Endothelial cell of hepatic sinusoid (primary cell): ENCODE measurements at regions not wholly inside any gene's neighbourhood (a gene's known extent, or its start where the extent isn't known, plus 50 kb on each side); places are given as distances from the start of the nearest gene placed in this dataset.
"Not testable (repeated sequence)": the region's sequence is repeated elsewhere in the genome, so short reads cannot be mapped to it uniquely, and the experiment has no call there.

ENCODE experiments used
- in situ Hi-C: cut with HindIII; loops from 2 replicates; pipeline ENCODE4 v1.10.0; 2017; ENCODE audit warnings: low sequenced_read_pairs

DNA sequence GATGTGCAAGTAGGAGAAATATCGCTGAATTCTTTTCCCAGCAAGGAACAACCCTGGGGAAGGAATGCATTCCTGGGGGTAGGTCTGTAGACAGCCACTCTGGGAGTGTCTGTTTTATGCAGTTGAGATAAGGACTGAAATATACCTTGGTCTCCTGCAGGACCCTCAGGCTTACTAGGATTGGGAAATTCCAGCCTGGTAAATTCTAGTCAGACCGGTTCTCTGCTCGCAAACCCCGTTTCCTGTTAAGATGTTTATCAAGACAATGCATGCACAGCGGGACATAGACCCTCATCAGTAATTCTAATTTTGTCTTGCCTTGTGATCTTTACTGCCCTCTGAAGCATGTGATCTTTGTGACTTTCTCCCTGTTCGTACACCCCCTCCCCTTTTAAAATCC, 839.0 kb downstream of the REEP3 start:
- in situ Hi-C loops: not testable (repeated sequence)

DNA sequence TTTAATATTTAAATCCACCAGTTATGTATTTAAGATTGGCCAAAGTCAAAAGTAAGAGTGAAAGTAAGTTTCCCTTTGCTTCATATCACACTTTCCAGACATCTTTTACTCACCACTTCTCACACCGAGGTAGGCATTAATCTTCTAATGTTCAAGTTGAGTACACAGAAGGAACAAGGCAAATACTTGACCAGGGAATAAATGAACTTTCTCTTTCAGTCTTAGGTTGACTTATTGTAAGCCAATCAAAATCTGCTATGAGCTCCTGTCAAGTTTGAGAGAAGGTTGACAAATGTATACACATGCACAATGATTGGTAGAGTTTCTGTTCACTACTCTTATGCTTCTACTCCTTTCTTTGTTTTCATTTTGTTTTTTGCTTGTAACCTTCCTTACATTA, 842.5 kb downstream of the REEP3 start:
- in situ Hi-C loops: no loop called here

GRCh38 chr10:64365663-64366062, 844.5 kb downstream of the REEP3 start:
- in situ Hi-C loops: no loop called here

- in situ Hi-C loops: no loop called here
Observed at GRCh38 chr10:64368298-64368697, 847.1 kb downstream of the REEP3 start.

DNA sequence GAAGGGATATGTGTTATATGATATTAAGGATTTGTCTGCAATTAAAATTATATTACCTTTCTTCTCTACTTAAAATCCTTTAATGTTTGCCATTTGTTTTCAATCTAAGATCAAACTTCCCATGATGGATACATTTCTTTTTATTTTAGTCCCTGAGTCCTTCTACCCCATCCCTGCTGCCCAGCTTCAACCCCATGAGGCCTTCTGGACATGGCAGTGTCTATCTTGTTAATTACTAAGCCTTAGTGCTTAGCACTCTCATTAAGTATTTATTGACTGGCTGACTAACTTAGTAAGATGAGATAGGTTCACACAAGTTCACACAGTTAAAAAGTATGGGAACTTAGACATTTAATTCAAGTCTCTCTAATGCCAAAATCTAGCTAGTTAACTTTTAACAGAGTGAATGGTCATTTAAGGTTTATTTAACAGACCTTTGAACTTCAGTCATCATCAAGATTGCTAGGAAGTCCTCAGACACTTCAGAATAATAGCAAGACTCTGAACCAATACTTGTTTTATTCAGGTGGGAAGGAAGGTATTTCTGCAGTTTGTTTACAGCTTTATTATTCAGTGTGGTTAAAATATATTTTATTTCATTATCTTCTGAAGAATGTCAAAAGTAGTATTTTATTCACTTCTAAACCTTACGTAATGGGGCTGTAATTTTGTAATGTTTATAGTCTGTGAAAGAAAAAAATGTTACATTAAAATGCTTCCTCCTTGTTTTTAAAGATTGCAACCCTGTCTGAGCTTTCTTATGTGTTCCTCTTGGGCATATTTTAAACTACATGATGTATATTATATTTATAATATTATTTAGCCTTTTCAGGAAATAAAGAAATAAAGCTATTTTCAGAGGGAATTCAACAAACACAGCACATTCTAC, 848.9 kb downstream of the REEP3 start:
- in situ Hi-C loops: no loop called here

DNA sequence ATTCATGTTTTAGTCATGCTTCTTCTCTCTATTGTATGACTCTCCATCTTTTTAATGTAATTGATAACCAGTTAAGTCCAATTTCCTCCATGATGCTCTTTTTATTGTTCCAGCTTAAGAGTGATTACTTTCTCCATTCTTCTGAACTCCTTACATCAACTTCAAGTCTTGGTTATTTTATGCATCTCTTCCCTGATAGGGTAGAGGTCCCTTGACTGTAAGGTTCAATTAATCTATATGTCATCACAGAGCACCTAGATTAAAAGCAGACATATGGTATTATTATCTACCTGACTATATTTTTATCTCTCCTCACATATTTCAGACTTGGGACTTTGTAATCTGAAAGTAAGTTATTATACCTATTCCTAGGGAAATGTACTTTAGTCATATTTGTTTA, 853.1 kb downstream of the REEP3 start:
- in situ Hi-C loops: no loop called here

GRCh38 chr10:64376167-64376566, 855.0 kb downstream of the REEP3 start:
- in situ Hi-C loops: no loop called here

- in situ Hi-C loops: no loop called here
Observed at GRCh38 chr10:64379898-64380297, 858.7 kb downstream of the REEP3 start.

DNA sequence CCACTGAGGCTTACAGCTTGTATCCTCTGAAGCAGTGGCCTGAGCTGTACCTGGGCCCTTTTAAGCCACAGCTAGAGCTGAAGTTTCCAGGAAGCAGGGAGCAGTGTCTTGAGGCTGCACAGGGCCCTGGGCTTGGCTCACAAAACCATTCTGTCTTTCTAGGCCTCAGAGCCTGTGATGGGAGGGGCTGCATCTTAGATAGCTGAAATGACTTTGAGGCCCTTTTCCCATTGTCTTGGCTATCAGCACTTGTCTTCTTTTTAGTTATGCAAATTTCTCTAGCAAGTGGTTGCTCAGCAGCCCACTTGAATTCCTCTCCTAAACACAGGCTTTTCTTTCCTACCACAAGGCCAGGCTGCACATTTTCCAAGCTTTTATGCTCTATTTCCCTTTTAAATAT, 864.2 kb downstream of the REEP3 start:
- in situ Hi-C loops: no loop called here

DNA sequence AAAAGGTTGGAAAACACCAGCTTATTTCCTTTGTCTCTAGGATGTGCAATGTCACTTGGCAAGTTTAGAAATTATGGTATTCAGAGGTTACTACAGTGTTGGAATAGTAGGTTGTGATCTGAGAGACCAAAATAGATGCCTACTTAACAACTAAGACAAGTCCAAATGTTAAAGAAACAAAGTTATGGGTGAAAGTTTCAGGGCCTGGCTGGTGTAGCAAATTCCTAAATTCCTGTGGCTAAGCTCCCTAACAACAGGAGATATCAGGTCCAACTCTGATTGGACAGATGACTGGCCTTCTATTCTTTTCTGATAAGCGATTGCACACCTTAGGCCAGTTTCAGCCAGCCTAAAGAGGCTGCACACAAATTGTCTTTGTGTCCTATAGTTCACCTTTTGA, 873.5 kb downstream of the REEP3 start:
- in situ Hi-C loops: no loop called here

GRCh38 chr10:64396105-64396708, 875.0 kb downstream of the REEP3 start:
- in situ Hi-C loops: no loop called here

DNA sequence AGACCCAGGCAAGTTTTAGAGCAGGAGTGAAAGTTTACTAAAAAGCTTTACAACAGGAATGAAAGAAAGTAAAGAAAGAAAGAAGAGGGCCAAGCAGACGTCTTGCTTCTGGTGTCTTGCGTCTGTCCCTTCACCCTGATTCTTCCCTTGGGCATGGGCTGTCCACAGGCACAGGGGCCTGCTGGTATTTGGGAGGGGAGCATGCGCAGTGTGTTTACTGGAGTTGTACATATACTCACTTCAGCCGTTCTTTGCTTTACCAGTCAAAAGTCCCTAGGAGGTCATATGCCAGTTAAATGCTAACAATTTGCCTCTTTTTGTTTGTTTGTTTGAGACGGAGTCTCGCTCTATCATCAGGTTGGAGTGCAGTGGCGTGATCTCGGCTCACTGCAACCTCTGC, 875.9 kb downstream of the REEP3 start:
- in situ Hi-C loops: no loop called here

GRCh38 chr10:64408391-64409183, 887.4 kb downstream of the REEP3 start:
- in situ Hi-C loops: no loop called here

GRCh38 chr10:64409349-64409748, 888.1 kb downstream of the REEP3 start:
- in situ Hi-C loops: no loop called here

DNA sequence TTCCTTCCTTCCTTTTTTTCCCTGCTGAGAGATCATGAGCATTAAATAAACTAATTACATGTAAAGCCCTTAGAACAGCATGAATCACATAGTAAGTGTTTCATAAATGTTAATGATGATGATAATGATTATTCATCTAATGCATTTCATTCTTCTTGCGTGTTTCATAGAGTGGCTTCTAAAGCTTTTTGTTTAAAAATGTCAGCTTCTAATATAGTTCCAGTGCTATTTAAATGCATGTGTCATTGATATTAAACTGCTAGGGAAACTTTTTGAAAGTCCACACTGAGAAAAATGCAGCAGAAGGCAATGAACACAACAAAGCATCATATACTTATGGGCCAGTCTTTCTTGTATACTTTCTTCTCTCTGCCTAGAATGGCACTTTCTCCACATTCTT, 894.8 kb downstream of the REEP3 start:
- in situ Hi-C loops: no loop called here

- in situ Hi-C loops: no loop called here
Observed at GRCh38 chr10:64419461-64419860, 898.3 kb downstream of the REEP3 start.

DNA sequence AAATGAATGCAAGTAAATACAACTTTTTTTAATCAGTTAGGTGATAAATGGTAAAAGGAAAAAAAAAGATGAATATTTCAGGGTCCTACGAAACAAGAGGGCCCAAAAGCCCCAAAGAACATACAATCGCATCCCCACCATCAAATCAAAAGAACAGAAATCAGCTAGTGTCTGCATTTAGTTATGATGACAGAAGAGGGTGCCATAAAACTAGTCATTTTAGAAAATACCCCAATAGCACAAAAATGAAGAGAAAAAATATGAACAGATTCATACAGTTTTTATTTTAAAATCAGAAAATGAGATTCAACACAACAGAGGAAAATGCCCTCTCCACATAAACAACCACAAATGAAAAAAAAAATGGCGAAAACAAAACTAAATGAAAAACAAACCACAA, 905.5 kb downstream of the REEP3 start:
- in situ Hi-C loops: no loop called here

GRCh38 chr10:64430690-64431323, 909.6 kb downstream of the REEP3 start:
- in situ Hi-C loops: no loop called here

GRCh38 chr10:64441872-64442271, 920.7 kb downstream of the REEP3 start:
- in situ Hi-C loops: not testable (repeated sequence)

GRCh38 chr10:64444163-64444562, 923.0 kb downstream of the REEP3 start:
- in situ Hi-C loops: no loop called here

GRCh38 chr10:64444564-64444963, 923.4 kb downstream of the REEP3 start:
- in situ Hi-C loops: no loop called here
